GM23248 (cell line): ENCODE measurements at regions not wholly inside any gene's neighbourhood (a gene's known extent, or its start where the extent isn't known, plus 50 kb on each side); places are given as distances from the start of the nearest gene placed in this dataset.

Source experiments
- DNase-seq: peaks from one replicate; pipeline ENCODE4 v3.0.0-alpha.2; 2015
- H2AFZ ChIP-seq: fragments of 200-600 bp; sonication (generic); 2 replicates; pipeline ENCODE4 v1.6.1; 2016; ENCODE audit warnings: antibody characterized with exemption
- H3F3A ChIP-seq: fragments of 200-600 bp; sonication (generic); 2 replicates; pipeline ENCODE4 v1.6.1; 2016; ENCODE audit warnings: mild to moderate bottlenecking, antibody characterized with exemption, mixed run types; ENCODE audit not compliant: insufficient read depth
- H3K27ac ChIP-seq: fragments of 200-600 bp; sonication (generic); 2 replicates; pipeline ENCODE4 v1.5.1; 2016; ENCODE audit warnings: mild to moderate bottlenecking
- H3K27me3 ChIP-seq: fragments of 200-600 bp; sonication (generic); replicated peaks from 2 replicates; pipeline ENCODE4 v1.6.1; 2016; ENCODE audit warnings: mild to moderate bottlenecking; ENCODE audit not compliant: insufficient read depth
- H3K36me3 ChIP-seq: fragments of 200-600 bp; sonication (generic); 2 replicates; pipeline ENCODE4 v1.6.1; 2016; ENCODE audit warnings: low read depth, mild to moderate bottlenecking
- H3K4me1 ChIP-seq: fragments of 200-600 bp; sonication (generic); 2 replicates; pipeline ENCODE4 v1.6.1; 2016; ENCODE audit warnings: mild to moderate bottlenecking; ENCODE audit not compliant: insufficient read depth
- H3K4me2 ChIP-seq: fragments of 200-600 bp; sonication (generic); one replicate; pipeline ENCODE4 v1.6.1; 2016; ENCODE audit warnings: mild to moderate bottlenecking; ENCODE audit not compliant: unreplicated experiment
- H3K4me3 ChIP-seq: fragments of 200-600 bp; sonication (generic); 2 replicates; pipeline ENCODE4 v1.5.1; 2016; ENCODE audit warnings: mild to moderate bottlenecking
- H3K79me2 ChIP-seq: fragments of 200-600 bp; sonication (generic); 2 replicates; pipeline ENCODE4 v1.6.1; 2016; ENCODE audit warnings: mild to moderate bottlenecking; ENCODE audit not compliant: insufficient read depth
- H3K9ac ChIP-seq: fragments of 200-600 bp; sonication (generic); 2 replicates; pipeline ENCODE4 v1.6.1; 2016; ENCODE audit warnings: mild to moderate bottlenecking
- H3K9me2 ChIP-seq: fragments of 200-600 bp; sonication (generic); 2 replicates; pipeline ENCODE4 v1.6.1; 2016; ENCODE audit warnings: mixed run types, mild to moderate bottlenecking, moderate library complexity; ENCODE audit not compliant: insufficient read depth
- H3K9me3 ChIP-seq: fragments of 200-600 bp; sonication (generic); one replicate; pipeline ENCODE4 v1.6.1; 2017; ENCODE audit warnings: low read depth
- H4K20me1 ChIP-seq: fragments of 200-600 bp; sonication (generic); 2 replicates; pipeline ENCODE4 v1.6.0; 2016; ENCODE audit not compliant: insufficient read depth
- EZH2 ChIP-seq: fragments of 200-600 bp; sonication (generic); IDR thresholded peaks from 2 replicates; pipeline ENCODE4 v1.6.1; 2018; ENCODE audit warnings: antibody characterized with exemption, mild to moderate bottlenecking; ENCODE audit not compliant: insufficient read depth, poor library complexity, severe bottlenecking
- EZH2phosphoT487 ChIP-seq: fragments of 200-600 bp; sonication (generic); IDR thresholded peaks from 2 replicates; pipeline ENCODE4 v1.6.1; 2018; ENCODE audit warnings: antibody characterized with exemption, moderate library complexity, mild to moderate bottlenecking, low read depth; ENCODE audit not compliant: insufficient read depth
- WGBS, 2 experiments: methylation state at CpG; one replicate each; pipeline ENCODE4 v1.1.6; 2015 to 2017; ENCODE audit warnings: low lambda C conversion rate in 2 of 2, low coverage in 1 of 2; ENCODE audit errors: missing lambda C conversion rate in 2 of 2; 5-methylcytosine and 5-hydroxymethylcytosine counted together
- in situ Hi-C: fragments of 300-500 bp; cut with MboI; formaldehyde crosslinking; loops from 2 replicates; pipeline ENCODE4 v1.15.0; 2020

GRCh38 chr1:14090062-14090461 is 390.1 kb downstream of the PRDM2 start:
- Histone ChIP-seq H3K36me3 (no peaks in the 10 kb centered on the region), H3K79me2 (no peaks in the 10 kb centered on the region), H3K27ac (no peak overlapping the region), H3K4me3 (no peak overlapping the region), H3K9me3 (no peaks in the 10 kb centered on the region), H3K9ac (no peak overlapping the region), H2AFZ (no peak overlapping the region), H3K9me2 (no peaks in the 10 kb centered on the region), H3K4me1 (no peaks in the 10 kb centered on the region), H4K20me1 (no peaks in the 10 kb centered on the region), H3K4me2 (no peak overlapping the region), H3K27me3 (no peaks in the 10 kb centered on the region), H3F3A (no peaks in the 10 kb centered on the region)
- no peak for TF ChIP-seq EZH2
- TF ChIP-seq EZH2phosphoT487: no peak
- no peak for DNase-seq
- WGBS, 2 experiments: 57 to 67% methylated on average over 1 of the region's 1 CpG
- in situ Hi-C loops: no loop called here

GRCh38 chr1:14090531-14090930 is 390.5 kb downstream of the PRDM2 start:
- Histone ChIP-seq H3F3A (no peaks in the 10 kb centered on the region), H3K4me3 (no peak overlapping the region), H3K79me2 (no peaks in the 10 kb centered on the region), H3K27ac (no peak overlapping the region), H2AFZ (no peak overlapping the region), H3K27me3 (no peaks in the 10 kb centered on the region), H3K9ac (no peak overlapping the region), H3K9me2 (no peaks in the 10 kb centered on the region), H3K4me2 (no peak overlapping the region), H3K36me3 (no peaks in the 10 kb centered on the region), H4K20me1 (no peaks in the 10 kb centered on the region), H3K9me3 (no peaks in the 10 kb centered on the region), H3K4me1 (no peaks in the 10 kb centered on the region)
- no peak for TF ChIP-seq EZH2
- no peak for TF ChIP-seq EZH2phosphoT487
- in situ Hi-C loops: no loop called here
- DNase-seq: no peak
- 59 to 67% methylated on average over 6 of the region's 6 CpGs for WGBS, 2 experiments

GRCh38 chr1:14094611-14095400 is 394.8 kb downstream of the PRDM2 start:
- Histone ChIP-seq H3K9me2 (no peaks in the 10 kb centered on the region), H3K4me1 (no peaks in the 10 kb centered on the region), H3K4me2 (no peak overlapping the region), H3F3A (no peaks in the 10 kb centered on the region), H3K79me2 (no peaks in the 10 kb centered on the region), H3K9ac (no peak overlapping the region), H3K27ac (no peak overlapping the region), H3K4me3 (no peak overlapping the region), H3K36me3 (no peaks in the 10 kb centered on the region), H3K9me3 (no peaks in the 10 kb centered on the region), H4K20me1 (no peaks in the 10 kb centered on the region), H3K27me3 (no peaks in the 10 kb centered on the region), H2AFZ (no peak overlapping the region)
- peak; percentile 35 for DNase-seq
- 83 to 86% methylated on average over 4 of the region's 4 CpGs for WGBS, 2 experiments
- no peak for TF ChIP-seq EZH2
- TF ChIP-seq EZH2phosphoT487: no peak
- in situ Hi-C loops: no loop called here

- no peak overlapping the region for H2AFZ ChIP-seq
- H3K4me1 ChIP-seq: no peaks in the 10 kb centered on the region
- no peaks in the 10 kb centered on the region for H3K79me2 ChIP-seq
- no peak overlapping the region for H3K9ac ChIP-seq
- H3K9me2 ChIP-seq: no peaks in the 10 kb centered on the region
- no peak for TF ChIP-seq EZH2phosphoT487
- TF ChIP-seq EZH2: no peak
- H3K27me3 ChIP-seq: no peaks in the 10 kb centered on the region
- H4K20me1 ChIP-seq: no peaks in the 10 kb centered on the region
- H3F3A ChIP-seq: no peaks in the 10 kb centered on the region
- DNase-seq: no peak
- H3K36me3 ChIP-seq: no peaks in the 10 kb centered on the region
- in situ Hi-C loops: no loop called here
- no peaks in the 10 kb centered on the region for H3K9me3 ChIP-seq
- H3K27ac ChIP-seq: no peak overlapping the region
- no peak overlapping the region for H3K4me3 ChIP-seq
- H3K4me2 ChIP-seq: no peak overlapping the region
Measured at GRCh38 chr1:14098294-14098913, 398.4 kb downstream of the PRDM2 start.
